ENCODE measurements at regions not wholly inside any gene's neighbourhood (a gene's known extent, or its start where the extent isn't known, plus 50 kb on each side); places are given as distances from the start of the nearest gene placed in this dataset.

- H3K27me3 ChIP-seq (ENCODE audit: control insufficient read depth in 3 of 3, insufficient read depth in 3 of 3, low read length in 2 of 3), result no peaks in the 10 kb centered on the region
- no peak for TF ChIP-seq CTCF (IDR thresholded peaks at IDR 0.05; ENCODE audit: control extremely low read depth, extremely low read depth)
- no peak overlapping the region for H3K4me3 ChIP-seq
- no peaks in the 10 kb centered on the region for H3K9me3 ChIP-seq (ENCODE audit: control insufficient read depth in 4 of 4, insufficient read depth in 3 of 4, low read length in 3 of 4)
- no peak overlapping the region for H3K27ac ChIP-seq (ENCODE audit: low read depth in 1 of 2, low read length in 1 of 2)
- 62 to 65% methylated on average over 2 of the region's 2 CpGs for WGBS, 2 donors
- H3K9ac ChIP-seq (ENCODE audit: insufficient read depth in 1 of 2, low read length in 2 of 2), result no peak overlapping the region
- no peaks in the 10 kb centered on the region for H3K36me3 ChIP-seq (ENCODE audit: control insufficient read depth in 4 of 4, insufficient read depth in 4 of 4, low read length in 4 of 4)
- H3K4me1 ChIP-seq (ENCODE audit: control insufficient read depth in 5 of 5, insufficient read depth in 5 of 5, low read length in 5 of 5), result no peaks in the 10 kb centered on the region
- DNase-seq, result no peak
- no peak for ATAC-seq (ENCODE audit: insufficient read depth, low FRiP score)
These were observed 591.2 kb downstream of the NSUN3 start for GRCh38 chr3:94654096-94654495.

DNA sequence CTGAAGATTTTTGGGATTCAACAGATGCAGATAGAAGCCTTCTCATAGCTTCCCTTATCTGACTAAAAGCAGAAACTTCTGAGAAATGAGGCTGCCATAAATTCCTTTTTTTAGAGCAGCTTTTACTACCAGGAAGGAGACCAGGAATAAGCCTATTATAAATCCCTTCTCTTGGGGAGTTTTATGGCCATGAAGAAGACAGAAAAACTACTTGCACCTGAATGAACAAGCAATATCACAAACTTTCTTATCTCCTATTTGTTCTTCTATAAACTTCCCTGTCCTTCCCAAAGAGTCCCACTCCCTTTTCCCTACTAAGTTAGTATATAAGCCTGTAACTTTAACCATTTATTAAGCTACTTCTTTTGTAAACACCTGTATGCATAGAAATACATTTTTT is 603.1 kb downstream of the NSUN3 start:
- H3K9me3 ChIP-seq (ENCODE audit: control insufficient read depth in 4 of 4, insufficient read depth in 3 of 4, low read length in 3 of 4), result no peaks in the 10 kb centered on the region
- no peak overlapping the region for H3K4me3 ChIP-seq
- H3K9ac ChIP-seq (ENCODE audit: insufficient read depth in 1 of 2, low read length in 2 of 2), result no peak overlapping the region
- no peak for TF ChIP-seq CTCF (IDR thresholded peaks at IDR 0.05; ENCODE audit: control extremely low read depth, extremely low read depth)
- H3K4me1 ChIP-seq (ENCODE audit: control insufficient read depth in 5 of 5, insufficient read depth in 5 of 5, low read length in 5 of 5), result no peaks in the 10 kb centered on the region
- no peaks in the 10 kb centered on the region for H3K36me3 ChIP-seq (ENCODE audit: control insufficient read depth in 4 of 4, insufficient read depth in 4 of 4, low read length in 4 of 4)
- H3K27me3 ChIP-seq (ENCODE audit: control insufficient read depth in 3 of 3, insufficient read depth in 3 of 3, low read length in 2 of 3), result no peaks in the 10 kb centered on the region
- ATAC-seq (ENCODE audit: insufficient read depth, low FRiP score) (no peak), DNase-seq (no peak)
- no peak overlapping the region for H3K27ac ChIP-seq (ENCODE audit: low read depth in 1 of 2, low read length in 1 of 2)

GRCh38 chr3:94671078-94671477 is 608.2 kb downstream of the NSUN3 start:
- ATAC-seq (ENCODE audit: insufficient read depth, low FRiP score) (no peak), DNase-seq (no peak)
- peaks cover 0 to 3% (median 0%) of the 10 kb centered on the region in 4 donors for H3K9me3 ChIP-seq (ENCODE audit: control insufficient read depth in 4 of 4, insufficient read depth in 3 of 4, low read length in 3 of 4)
- no peaks in the 10 kb centered on the region for H3K27me3 ChIP-seq (ENCODE audit: control insufficient read depth in 3 of 3, insufficient read depth in 3 of 3, low read length in 2 of 3)
- no peak overlapping the region for H3K27ac ChIP-seq (ENCODE audit: low read depth in 1 of 2, low read length in 1 of 2)
- H3K36me3 ChIP-seq (ENCODE audit: control insufficient read depth in 4 of 4, insufficient read depth in 4 of 4, low read length in 4 of 4), result no peaks in the 10 kb centered on the region
- TF ChIP-seq CTCF (IDR thresholded peaks at IDR 0.05; ENCODE audit: control extremely low read depth, extremely low read depth), result no peak
- no peak overlapping the region for H3K4me3 ChIP-seq
- no peak overlapping the region for H3K9ac ChIP-seq (ENCODE audit: insufficient read depth in 1 of 2, low read length in 2 of 2)
- no peaks in the 10 kb centered on the region for H3K4me1 ChIP-seq (ENCODE audit: control insufficient read depth in 5 of 5, insufficient read depth in 5 of 5, low read length in 5 of 5)

GRCh38 chr3:94673876-94674275 is 611.0 kb downstream of the NSUN3 start:
- no peak for TF ChIP-seq CTCF (IDR thresholded peaks at IDR 0.05; ENCODE audit: control extremely low read depth, extremely low read depth)
- no peak for DNase-seq
- no peak overlapping the region for H3K27ac ChIP-seq (ENCODE audit: low read depth in 1 of 2, low read length in 1 of 2)
- ATAC-seq (ENCODE audit: insufficient read depth, low FRiP score), result no peak
- H3K9ac ChIP-seq (ENCODE audit: insufficient read depth in 1 of 2, low read length in 2 of 2), result no peak overlapping the region
- H3K36me3 ChIP-seq (ENCODE audit: control insufficient read depth in 4 of 4, insufficient read depth in 4 of 4, low read length in 4 of 4), result no peaks in the 10 kb centered on the region
- no peak overlapping the region for H3K4me3 ChIP-seq
- peaks cover 0 to 3% (median 0%) of the 10 kb centered on the region in 4 donors for H3K9me3 ChIP-seq (ENCODE audit: control insufficient read depth in 4 of 4, insufficient read depth in 3 of 4, low read length in 3 of 4)
- no peaks in the 10 kb centered on the region for H3K4me1 ChIP-seq (ENCODE audit: control insufficient read depth in 5 of 5, insufficient read depth in 5 of 5, low read length in 5 of 5)
- H3K27me3 ChIP-seq (ENCODE audit: control insufficient read depth in 3 of 3, insufficient read depth in 3 of 3, low read length in 2 of 3), result no peaks in the 10 kb centered on the region
- WGBS, 2 donors, result 84 to 87% methylated on average over 1 of the region's 1 CpG
